Ecto neural progenitor cell (in vitro differentiated cells): ENCODE measurements at regions not wholly inside any gene's neighbourhood (a gene's known extent, or its start where the extent isn't known, plus 50 kb on each side); places are given as distances from the start of the nearest gene placed in this dataset.
A peak's percentile ranks its signal among the peaks of the same experiment; 100 is the strongest.

ENCODE experiments used
- DNase-seq: peaks from one replicate; pipeline ENCODE4 v3.0.0-alpha.2; 2018; ENCODE audit warnings: low spot score

DNA sequence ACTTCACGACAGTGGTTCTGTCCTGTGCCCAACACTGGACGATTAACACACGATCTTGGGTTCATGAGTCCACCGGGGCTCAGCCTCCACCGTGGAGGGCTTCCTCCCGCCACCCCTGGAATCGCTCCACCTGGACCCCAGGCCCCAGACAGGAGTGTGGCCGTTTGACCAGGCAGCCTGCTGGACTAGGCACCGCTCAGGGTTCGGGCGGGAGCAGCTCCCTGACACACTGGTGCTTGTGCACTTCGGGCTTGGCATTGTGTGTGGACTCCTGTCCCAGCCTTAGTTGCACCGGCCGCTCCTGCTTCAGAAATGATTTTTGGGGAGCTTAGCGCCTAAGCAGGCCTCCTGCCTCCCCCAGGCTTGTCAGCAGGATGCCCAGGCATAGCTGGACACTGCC, 617.4 kb upstream of the SALL3 start:
- DNase-seq: no peak

DNA sequence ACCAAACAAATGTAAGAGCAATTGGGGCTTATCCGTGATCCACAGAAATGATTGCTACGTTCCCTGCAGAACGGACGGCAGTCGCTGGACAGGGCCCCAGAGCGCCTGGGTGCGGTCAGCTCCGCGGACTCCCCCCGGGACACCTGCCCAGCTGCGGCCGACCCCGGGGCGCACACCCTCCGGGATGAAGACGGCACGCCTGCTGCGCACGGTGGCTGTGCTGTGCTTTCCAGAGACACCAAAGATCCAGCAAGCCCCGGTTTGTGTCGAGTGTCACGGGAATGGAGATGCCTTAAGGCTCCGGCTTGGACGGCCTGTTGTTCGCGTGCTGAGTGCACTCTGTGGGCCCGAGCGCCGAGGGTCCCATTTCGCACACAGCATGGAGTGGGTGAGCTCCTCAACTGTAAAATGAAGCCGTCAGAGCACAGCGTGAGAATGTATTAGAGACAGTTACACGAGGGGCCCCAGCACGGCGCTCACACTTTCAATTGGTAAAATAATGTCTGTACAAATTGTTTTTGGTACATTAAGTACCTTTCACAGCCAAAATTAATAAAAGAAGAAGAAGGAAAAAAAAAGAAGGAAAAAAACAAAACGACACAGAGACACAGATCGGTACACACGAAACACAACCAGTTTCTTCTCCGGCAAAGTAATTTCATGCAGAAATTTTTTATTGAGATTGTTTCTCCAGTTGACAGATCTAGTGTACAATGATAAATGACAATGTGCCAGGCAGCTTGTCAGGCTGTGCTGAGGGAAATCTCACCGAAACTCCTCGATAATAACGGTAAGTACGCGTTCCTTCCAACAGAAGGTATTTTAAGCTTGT, 615.8 kb upstream of the SALL3 start:
- DNase-seq: no peak

DNA sequence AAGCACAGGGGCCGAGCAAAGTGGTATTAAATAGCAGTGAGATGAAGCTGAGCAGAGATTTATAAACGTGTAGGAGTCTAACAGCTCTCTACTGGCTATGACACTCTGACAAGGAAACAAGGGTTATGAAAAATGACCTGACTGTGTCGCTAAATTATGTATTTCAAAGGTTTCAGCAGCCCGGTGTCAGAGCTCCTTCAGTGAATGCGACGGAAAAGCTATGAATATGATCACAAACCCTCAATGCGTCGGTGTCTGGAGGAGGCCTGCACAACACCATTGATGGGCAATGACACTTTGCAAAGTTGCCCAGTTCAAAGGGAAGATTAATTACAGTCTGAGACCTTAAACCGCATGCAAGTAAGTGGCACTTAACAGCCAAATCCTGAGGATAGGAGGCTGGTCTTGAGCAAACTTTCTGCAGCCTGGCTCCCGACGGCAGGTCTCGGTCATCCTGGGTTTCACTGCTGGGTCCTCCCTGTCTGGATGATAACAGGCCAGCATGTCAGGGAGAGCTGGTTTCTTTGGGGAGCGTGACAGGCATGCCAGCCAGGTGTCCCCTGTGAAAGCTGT, 615.1 kb upstream of the SALL3 start:
- no peak for DNase-seq

DNA sequence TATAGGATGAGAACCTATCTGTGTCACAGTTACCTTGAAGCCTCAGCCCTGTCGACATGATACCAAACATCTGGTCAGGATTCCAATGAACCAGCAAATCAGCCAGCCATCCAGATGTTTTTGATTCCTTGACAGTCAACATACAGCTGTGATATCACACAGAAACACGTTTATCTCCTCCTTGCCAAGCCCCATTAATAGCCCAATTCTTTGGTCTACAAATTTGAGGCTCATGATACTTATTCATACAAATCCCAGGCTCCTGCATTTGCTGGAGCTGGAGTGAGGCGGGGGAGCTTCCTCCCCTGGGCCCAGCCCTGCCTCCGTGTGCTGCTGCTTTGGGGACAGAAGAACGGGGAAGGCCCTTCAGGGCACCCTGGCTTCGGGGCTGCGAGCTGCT, 611.6 kb upstream of the SALL3 start:
- no peak for DNase-seq

DNA sequence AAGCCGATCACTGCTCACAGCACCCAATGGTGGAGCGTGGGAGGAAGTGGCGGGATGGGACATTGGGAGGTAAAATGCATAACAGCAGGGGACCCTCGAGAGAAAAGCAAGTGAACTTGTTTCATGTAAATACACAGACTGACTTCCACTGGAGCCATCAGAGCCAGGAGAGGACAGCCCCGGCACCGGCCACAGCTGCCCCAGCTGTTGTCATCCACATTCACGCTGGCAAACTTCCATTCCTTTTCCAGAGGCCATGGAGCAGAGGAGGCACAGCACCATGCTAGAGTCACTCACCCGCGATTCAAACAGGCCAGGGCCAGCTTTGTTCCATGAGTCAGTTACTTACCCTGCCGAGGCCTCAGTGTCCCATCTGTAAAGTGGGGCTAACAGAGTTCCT, 610.9 kb upstream of the SALL3 start:
- no peak for DNase-seq

DNA sequence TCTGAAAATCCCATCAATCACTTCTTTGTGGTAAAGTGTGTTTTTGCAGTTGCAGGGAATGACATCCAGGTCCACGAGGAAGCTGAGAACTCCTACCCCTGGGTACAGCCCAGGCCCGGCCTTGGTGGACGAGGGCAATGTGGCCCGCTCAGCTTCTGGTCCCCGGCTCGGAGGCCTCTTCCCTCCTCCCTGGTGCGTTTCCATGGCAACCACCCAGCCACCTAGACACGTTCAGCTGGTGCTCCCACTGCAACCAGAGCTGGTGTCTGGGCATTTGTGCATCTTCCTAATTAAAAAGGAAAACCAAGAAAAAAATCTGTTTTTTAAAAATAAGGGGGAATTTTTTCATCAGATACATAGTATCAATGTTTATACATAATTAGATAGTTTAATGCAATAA, 603.6 kb upstream of the SALL3 start:
- peak; percentile 60 for DNase-seq

DNA sequence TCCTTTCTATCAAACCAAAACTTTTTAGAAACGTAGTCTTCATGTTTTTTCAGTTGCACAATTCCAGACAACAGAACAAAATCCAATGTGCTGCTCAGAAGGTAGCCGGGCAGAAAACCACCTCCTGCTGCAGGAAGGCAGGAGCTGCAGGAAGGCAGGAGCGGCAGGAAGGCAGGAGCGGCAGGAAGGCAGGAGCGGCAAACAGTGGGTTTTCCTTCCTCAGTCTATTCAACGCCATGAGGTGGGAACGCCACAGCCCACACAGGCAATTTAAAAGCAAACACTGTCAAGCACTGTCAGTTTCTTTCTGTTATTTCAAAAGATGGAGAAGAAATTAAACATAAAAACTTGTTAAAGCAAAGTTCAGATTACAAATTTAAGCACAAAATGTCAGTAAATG, 601.2 kb upstream of the SALL3 start:
- no peak for DNase-seq

DNA sequence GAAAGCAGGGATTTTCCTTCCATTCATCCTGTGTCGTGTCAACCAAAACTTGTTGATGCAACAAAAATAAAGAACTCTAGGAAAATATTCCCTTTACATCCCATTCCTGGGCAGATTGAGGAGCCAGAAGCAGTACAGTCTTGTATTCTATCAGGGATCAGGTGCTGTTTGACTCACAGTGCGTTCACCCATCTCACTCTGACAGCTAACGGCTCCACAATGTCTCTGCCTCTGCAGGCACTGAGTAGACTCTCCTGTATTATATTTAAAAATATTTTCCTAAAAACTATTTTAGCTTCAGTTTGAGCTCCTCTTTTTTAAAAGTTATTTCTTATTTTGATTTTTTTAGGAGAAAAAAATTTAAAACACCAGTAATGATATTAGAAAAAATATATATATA, 600.6 kb upstream of the SALL3 start:
- DNase-seq: no peak

DNA sequence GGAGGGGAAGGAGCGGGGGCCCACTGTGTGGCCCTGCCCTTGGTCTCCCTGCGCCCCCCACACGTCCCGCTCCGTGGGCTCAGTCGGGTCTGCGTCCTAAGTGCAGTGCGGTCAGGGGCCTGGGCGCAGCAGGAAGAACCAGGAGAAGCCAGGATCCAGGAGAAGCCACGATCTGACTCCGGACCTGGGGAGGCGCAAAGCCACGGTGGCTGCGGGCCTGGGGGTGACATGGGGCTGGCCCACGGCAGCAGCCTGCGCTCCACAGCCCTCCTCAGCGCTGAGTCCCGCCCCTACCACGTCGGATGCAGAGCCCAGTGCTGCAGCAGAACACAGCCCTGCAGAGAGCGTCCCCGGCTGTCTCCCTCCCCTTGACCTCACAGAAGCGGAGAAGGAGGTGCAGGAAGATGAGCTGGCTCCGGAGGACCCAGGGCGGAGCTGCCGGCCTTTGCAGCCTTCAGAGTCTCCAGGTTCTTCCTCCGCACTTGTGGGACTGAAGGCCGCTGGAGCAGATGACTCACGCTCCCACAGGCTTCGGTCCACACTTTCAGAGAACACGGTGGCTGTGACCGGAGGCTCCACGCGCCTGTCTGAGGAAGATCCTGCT, 589.2 kb upstream of the SALL3 start:
- DNase-seq: no peak

DNA sequence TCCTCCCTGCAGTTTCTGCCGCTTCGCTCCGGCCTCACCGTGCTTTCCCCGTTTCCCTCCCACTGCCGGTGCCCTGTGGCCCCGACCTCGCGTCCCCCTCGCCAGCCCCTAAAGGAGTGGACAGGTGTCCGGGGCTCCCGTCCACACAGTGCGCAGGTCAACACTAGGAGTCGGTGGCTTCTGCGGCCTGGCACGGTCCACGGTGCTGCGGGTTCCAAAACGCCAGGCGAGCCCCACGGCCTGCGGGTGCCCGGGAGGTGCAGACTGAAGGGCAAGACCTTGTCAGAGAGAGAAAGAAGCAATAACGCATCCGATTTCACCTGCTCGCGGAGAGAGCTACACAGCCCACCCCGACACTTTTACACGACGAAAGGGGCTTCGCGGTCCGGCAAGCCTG, 588.7 kb upstream of the SALL3 start:
- DNase-seq: no peak

DNA sequence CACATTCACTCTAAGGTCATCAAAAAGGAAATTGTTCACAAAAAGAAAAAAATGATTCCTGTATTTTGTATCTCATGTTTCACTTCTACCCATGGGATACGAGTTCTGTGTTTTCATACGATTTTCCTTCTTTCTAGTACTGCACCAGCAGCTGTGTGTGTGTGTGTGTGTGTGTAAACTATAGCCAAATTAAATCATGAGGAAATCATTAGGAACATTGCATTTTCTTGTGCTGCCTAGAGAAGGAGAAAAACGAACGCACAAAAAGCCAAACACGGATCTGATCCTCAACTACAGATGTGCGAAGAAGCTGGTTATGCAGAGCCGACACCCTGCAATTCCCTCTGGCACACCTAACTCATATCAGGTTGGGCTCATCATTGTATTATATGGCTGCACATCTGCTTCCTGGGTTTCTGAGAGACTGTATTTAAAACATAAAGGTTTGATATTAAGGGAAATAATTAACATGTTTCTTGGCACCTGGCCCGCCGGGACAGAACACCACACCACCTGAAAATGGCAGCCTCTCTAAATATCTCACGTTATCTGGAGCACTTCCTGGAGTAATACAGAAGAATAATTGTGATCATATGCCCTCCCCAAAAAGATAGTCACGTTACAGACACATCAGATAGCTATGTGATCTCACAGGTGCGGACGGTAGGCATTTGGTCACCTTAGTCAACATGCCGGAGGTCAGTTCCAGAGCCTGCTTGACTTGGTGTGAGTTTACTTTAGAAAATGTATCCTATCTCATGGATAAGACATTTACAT, 586.3 kb upstream of the SALL3 start:
- DNase-seq: no peak

DNA sequence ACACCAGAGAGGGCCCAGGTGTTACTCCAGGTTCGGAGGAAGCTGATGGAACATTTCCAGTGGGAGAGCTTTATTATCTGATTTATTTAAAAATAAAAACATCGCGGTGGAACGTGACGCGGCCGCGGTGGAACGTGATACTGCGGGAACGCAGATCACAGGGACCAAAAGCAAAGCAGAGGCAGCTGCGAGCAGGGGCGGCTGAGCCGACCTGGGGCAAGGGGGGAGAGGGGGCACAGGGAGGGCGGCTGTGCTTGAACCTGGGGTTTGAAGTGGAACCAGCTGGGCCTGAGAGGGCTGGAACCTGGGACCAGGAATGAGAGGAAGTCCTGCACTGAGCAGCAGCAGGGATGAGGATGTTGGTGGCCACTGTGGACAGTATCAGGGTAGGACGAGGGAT, 583.5 kb upstream of the SALL3 start:
- no peak for DNase-seq

DNA sequence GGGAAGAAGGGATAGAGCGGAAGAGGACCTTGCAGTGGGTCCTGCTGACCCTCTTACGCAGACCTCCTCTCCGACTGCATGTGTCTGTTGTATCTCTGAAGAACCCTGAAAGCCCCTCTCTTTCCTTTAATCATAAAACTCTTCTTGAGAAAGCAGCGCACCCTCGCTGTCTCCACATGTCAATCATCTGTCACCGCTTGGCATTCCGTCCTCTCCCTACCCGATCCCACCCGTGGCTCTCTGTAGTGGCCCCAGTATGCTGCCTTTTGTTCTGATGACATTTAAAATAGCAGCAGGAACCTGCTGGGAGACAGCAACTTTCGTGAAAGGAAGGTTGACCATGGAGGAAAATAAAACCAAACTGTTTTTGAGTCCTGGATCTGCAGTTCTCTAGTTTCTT, 582.9 kb upstream of the SALL3 start:
- DNase-seq: no peak

DNA sequence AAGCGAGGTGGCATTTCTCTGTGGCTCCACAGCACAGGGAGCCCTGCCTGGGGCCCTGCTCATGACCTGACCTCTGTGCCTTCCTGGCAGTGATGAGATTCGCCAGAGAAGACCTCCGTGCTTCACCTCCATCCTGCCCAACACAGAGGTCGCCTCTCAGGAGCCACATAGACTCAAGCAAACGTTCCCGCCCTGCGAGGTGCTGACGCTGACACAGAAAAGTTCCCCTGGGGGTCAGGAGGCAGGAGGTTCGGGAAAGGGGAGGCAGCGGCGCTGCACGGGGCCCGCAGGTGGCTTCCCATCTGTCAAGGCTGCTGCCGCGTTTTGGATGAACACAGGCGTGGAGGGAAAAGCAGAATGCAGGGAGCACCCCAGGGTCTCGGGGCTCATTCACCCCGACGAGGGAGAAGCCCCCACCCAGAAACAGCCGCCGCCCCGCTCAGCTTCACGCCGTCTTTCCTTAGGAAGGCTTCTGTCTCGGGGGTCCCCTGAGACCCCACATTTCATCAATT, 579.6 kb upstream of the SALL3 start:
- DNase-seq: no peak

DNA sequence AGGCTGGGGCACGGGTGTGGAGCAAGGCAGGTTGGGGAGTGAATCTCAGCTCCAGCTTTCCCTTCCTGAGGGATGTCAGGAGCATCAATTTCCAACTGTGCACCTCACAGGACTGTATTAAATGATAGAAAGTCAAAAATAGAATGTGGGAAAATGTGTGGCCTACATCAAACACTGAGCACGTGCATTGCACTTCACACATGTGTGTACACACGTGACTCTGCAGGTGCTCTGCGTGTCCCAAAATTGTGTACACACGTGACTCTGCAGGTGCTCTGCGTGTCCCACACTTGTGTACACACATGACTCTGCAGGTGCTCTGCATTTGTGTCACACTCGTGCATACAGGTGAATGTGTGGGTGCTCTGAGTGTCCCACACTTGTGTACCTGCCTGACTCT, 577.2 kb upstream of the SALL3 start:
- no peak for DNase-seq

DNA sequence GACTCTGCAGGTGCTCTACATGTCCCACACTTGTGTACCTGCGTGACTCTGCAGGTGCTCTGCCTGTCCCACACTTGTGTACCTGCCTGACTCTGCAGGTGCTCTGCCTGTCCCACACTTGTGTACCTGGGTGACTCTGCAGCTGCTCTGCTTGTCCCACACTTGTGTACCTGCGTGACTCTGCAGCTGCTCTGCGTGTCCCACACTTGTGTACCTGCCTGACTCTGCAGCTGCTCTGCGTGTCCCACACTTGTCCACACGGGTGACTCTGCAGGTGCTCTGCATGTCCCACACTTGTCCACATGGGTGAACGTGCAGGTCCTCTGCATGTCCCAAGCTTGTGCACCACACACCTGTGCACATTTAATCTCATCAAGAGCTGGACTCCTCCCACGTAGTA, 576.7 kb upstream of the SALL3 start:
- no peak for DNase-seq

DNA sequence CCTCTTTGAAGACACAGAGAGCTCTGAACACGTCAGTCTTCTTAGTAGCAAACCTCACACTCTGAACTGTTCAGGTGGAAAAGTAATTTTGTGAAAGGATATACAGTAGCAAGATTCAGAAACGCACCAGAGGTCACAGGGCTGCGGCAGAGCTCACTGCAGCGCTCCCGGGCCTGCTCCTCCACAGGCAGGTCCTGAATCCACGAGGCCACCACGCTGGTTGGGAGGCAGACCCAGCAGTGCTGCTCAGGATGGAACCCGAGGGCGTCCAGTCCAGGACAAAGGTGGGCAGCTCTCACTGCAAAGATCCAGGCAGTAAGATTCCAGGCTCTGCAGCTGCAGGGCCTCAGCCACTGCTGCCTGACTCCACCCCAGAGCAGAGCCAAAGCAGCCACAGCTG, 576.2 kb upstream of the SALL3 start:
- no peak for DNase-seq

DNA sequence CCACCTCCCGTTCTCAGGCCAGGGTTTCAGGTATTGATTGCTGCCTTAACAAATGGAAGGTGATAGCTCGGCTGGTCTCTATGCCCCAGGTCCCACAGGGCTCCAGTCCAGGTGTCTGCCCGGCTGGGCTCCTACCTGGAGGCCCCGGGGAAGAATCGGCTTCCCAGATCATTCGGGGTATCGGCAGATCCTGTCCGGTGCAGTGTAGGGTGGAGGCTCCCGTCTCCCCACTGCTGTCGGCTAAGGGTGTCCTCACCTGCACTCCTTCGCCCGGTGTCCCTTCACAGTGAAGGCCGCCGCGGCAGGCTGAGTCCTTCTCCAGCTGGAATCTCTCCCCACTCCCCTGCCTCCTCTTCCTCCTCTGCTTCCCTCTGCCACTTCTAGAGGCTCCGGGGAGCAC, 573.9 kb upstream of the SALL3 start:
- no peak for DNase-seq

DNA sequence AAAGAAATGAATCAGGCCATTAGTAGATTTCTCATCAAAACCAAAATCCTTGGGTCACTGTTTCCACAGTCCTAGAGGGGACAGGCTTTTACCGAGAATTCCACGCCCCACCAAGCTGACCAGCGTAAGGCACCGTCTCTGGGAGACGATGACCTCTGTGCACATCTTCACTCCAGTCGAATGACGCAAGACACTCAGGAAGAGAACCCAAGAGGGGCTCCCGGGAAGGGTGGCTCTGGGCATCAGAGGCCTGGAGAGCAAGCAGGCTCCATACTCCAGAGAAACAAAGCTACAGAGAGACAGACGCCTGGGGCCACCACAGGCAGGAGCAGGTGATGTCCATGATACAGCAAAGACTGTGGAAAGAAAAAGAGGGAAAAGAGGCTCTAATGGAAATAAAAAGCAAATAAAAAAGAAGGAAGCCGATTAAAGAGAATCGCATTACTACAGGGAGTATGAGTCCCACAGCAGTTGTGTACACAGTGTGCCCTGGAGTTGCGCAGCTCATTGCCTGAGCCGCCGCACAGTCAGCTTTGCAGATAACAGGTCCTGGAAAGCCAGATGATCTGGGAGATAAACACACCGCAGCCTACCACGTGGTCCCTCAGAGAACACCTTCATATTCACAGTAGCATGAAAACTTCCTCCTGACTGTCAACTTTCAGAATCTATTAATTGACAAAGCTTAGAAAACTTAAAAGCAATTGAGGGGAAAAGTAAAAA, 572.7 kb upstream of the SALL3 start:
- no peak for DNase-seq

DNA sequence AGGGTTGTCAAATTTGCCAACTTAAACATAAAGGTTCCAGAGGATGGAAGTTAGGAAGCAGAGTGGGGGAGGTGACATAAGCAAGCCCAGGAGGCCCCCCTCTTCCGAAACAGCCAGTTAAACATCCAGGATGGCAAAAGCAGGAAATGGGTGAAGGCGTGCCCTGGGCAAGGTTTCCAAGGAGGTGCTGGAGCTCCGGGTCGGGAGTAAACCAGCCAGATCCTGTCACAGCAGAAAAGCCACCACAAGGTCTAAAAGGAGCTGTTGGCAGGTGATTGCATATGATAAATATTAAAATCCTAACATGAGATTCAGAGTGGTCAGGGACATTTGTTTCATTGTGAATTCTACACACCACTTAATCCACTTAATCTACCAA, 572.2 kb upstream of the SALL3 start:
- no peak for DNase-seq

DNA sequence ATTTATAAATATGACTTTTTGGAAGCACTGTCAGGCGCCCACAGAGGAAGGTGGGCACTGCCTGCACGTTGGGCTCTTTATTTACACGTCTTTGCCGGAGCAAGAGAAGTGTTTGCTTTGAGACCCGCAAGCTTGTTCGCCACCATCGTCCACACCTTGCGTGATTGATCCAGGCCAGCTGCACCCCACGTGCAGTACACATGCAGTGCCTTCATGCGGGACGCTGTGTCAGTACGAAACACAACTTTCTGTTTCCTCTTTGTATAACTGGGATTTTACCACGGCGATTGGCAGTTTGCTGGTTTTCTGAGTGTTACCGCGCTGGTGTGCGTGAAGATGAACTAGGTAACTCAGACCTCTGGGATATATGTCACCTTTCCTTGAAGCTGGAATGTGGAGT, 571.0 kb upstream of the SALL3 start:
- no peak for DNase-seq
